ENCODE measurements at regions not wholly inside any gene's neighbourhood (a gene's known extent, or its start where the extent isn't known, plus 50 kb on each side); places are given as distances from the start of the nearest gene placed in this dataset.
A peak's percentile ranks its signal among the peaks of the same experiment; 100 is the strongest.

DNA sequence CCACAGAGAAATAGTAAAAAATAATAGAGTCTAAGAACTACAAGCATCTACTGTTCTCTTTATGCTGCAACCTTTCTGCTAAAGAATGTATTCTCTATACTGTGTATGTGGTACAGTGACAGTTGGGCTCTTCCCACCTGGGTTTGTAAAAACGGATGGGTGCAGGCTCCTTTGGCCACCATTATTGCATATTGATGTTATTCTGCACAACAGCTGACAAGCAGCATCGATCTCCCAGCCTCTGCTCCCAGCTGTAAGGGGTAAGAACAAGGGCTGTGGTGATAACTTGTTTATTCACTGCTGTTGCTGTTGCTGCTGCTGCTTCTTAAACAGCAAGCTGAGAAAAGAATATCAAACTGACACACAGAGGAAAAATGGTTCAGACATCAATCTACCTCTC is 56.1 kb downstream of the KCNRG start:
- DNase-seq: no peak

DNA sequence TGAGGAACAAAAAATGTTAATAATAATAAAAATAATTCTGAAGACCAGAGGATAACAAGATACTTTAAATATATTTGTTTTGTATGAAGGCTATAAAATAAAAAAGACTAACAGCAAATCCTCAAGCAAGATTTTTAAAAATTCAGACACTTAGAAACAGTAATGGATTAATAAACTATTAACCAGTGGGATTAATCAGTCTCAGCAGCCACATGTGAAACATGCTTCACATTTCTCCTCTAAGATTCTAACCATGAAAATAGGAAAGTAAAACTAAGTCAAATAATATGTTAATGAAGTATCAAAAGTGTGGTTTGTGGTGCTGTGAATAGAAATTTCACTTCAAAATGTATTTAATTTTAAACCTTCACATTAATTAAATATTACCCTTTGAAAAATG is 57.4 kb downstream of the KCNRG start:
- DNase-seq: no peak

DNA sequence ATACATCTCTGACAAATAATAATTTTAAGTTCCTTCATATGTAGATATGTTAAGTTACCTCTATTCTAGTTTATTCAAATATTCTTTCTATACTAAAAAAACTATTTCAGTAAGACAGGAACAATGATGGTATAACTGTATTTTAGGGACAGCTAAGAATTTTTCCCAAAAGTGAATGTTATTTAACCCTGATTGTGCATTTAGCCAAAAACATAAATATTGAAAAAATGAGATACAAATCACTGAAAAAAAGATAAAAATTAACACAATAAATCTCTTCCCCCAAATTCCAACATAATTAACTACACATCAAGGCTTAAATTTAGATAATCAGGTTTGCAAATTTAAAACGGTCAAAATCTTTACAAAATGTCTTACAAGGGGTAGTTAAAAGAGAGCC is 58.1 kb downstream of the KCNRG start:
- no peak for DNase-seq

DNA sequence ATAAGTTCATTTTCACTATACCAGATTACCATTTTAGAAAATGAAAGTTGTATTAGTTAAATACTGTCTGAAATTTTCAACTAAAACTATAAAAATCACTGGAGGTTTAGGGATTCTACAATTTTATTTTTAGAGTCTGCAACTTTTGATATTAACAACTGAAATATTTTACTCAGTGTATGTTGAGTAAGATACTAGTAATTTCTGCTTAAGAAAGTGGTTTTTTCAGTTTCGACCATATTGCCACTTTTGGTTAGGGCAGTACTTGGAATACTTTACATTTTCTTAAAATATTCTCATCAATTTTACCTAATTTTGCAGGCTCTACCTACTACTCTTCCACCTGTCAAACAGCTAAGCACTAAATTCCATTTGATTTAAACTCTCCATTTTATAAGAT is 59.6 kb downstream of the KCNRG start:
- no peak for DNase-seq

DNA sequence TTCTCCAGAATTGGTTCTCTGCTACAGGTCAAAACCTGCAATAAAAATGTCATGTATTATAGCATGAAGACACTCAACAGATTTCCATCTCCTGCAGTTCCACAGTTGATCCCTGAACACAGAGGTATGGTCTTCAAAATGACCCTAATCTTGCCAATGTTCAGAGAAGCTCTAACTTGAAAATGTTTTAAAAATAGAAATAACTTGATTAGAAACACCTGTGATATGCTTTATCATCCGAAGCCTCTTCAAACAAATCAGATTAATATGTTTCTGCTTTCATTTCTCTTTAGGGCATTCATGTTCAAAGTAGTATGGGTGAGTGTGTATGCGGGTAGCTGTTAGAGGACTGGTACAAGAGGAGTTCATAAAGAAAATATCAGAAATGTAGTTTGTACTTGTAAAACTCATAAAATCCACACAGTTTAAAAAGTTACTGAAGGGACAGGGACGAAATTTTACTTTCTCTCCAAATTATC is 60.4 kb downstream of the KCNRG start:
- DNase-seq: no peak

DNA sequence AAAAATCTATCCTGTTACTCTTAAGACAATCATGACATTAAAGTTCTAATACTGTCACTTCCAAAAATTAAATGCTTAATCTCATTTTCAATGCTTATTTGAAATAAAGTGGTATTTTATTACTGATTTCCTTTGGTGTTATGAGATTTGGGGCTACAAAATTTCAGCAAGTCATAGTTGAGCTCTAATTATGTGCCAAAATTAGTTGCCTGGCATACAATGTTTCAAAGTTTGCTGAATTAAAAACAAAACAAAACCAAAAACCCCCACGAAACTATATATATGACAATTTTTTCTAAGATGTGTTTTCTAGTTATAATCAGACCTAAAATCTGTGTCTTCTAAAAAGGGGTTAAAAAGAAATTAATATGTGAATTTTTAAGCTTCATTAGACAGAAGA is 62.2 kb downstream of the KCNRG start:
- DNase-seq: no peak

DNA sequence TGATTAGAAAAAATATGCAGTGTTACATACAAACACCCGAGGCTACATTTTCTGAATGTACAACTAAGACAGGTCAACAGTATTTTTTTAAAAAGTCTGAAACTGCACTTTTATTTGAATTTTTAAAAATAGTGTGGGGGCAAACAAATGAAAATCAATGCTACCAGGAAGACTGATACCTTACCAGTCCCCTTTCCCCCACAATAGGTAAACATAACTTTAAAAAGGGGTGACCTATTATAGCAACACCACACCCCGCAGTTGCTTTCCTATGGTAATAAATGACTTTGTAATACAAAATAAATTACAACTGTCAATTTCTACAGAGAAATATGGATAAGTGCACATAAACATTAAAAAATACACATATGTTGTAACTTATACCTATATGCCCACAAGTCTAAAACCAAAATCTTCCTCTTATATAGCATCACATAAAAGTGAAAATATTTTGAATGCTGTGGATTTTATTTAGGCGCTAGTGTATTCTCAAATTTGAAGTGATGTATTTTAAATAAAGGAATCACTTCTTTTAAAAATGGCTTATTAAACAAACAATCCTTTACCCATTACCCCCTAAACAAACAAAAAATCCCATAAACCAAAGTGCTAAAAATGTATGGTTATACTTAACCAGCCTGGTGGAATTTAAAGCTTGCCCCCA is 63.1 kb downstream of the KCNRG start:
- DNase-seq: no peak

DNA sequence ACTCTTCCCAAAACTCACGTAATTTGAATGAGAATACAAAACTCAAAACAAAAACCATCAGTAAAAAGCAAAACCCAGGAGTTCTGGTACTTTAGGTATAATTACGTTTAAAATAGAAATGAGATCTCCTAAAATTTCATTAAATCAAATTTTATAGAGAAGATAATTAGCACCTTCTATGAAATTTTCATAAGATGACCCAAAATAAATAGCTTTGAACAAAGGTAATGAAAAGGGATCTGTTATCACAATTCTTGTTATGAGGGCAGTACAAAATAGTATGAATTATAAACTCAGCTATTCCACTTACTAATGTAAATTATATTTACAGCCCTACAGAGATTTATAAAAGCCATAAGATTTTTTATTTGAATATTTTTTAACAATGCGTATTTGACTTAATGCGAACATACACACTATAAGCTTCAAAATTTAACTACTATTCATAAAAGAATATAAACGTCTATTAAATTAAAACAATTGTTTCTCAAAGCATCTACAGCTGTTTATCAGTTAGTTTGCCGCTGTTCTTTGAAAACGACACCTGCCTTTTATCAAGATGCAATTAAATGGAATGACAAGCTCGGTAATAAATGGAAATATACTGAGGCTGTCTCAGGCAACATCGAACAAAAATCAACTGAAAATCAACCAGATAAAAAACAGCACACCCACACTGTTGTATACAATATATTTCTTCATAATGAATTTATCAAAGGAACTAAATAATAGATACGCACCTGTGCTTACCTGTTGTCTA is 63.8 kb downstream of the KCNRG start:
- DNase-seq: no peak

DNA sequence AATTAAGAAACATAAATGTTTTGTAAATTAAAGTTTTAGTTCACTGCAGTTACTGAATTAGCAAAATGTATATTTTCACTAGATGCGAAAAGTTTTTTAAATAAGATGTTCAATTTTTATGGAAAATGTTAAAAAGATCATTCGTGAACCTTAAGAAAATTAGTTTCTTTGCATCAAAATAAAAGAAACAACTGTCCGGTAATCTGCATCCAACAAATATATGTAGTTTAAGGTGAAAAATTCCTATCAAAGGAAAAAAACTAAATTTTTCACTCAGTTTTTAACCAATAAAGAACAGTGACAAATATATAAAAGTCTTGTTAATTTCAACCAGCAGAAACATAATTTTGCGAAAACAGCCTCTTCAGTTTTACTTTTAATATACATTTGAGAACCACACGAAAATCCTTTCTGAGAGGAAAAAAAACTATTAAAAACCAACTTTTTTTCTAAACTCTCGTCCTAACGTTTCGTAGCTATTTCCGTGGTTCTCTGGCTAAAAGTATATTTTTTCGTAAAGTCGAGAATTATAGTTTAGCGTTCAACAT is 64.5 kb downstream of the KCNRG start:
- DNase-seq: no peak

DNA sequence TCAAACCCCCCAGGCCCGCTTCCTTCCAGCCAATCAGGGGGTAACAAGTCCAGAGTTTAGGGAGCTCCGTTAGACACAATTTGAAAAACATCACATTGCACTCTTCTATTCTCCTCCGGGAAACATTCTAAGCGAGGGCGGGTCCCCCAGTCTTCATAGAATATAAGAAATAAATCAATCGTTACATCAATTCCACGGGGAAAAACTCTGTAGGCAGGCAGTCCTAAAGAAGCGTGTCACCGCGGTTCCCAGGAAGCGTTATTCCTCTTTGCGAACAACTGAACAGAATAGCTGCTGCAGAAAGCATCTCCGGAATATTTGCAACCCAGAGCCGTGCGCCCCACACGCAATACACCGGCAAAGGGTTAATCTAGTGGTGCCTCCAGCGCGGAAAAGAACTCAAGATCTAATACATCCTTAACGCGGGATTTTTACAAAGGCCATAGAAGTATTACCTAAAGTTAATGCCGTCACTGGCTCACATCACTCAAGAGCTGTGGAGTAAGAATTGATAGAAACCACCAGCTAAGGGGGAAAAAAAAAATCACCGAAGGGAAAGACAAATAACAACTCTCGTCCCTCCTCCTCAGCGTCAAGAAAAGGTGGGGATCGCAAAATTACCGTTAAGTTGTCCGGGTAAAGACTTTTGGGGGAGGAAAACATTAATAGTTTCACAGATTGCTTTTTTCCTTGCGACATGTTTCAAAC is 65.1 kb downstream of the KCNRG start:
- peak; percentile 63 for DNase-seq

DNA sequence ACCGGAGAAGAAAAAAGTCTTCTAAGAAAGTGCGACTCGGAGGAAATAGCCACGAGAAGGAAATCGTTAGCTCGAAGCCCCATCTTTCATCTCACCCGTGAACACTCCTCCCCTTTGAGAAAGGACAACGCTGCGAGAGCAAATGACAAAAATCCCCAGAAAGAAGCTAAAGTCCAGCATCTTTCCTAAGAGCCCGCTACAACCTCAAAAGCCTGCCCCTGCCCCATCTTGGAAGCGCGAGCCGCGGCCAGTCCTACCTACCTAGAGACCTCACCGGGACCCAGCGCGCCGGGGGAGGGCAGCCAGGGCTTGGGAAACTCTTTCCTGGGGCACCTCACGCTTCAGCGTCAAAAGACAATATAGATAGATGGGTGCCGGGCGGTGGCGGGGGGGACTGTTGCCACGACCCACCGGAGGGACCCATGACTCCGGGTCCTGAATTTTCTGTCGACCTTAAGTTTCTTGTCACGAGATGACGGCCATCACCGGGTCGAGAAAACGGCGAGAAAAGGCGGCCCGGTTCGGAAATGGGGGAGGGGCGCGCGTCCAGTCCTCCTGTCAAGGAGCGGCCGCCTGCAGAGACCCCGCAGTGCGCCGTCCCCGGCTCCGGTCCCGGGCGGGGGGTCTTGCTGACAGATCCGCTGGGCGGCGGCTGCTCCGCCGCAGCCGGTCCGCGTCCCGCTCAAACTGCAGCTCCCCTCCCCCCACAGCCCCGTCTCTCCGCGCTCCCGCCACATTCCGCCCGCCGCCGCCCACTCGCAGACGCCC is 65.9 kb downstream of the KCNRG start:
- DNase-seq: peak; percentile 70

DNA sequence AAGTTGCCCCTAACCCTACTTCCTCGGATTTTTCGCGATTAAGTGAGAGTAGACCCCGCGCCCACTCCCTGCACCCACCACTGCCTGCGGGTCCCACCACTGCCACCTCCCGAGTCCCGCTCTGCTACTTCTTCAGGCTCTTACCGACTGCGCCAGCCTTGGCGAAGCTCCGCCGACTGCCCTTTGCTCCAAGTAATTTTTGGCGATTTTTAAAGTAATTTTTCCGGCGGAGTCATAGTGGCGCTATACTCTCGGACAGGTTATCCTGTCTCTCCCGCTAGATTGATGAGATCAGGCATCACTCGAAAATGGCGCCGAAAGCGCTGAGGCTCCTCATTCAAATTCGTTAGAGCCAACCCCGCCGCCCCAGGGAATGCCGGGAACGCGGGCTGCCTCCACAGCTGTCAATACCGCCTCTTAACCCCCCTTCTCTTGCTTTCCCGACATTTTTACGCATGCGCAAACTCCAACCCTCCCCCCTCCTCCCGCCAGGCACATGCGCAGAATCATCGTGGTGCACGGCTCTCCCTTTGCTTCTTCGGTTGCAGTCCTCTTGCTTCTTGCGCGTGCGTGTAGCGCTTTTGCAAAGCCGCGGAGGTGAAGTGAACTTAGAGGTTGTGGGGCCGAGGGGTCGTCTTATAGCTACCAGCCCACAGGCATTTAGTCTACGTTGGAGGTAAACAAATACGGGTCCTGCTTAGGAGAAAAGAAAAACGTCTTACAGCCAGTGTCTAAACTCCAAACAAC is 66.6 kb downstream of the KCNRG start:
- peak; percentile 100 for DNase-seq

DNA sequence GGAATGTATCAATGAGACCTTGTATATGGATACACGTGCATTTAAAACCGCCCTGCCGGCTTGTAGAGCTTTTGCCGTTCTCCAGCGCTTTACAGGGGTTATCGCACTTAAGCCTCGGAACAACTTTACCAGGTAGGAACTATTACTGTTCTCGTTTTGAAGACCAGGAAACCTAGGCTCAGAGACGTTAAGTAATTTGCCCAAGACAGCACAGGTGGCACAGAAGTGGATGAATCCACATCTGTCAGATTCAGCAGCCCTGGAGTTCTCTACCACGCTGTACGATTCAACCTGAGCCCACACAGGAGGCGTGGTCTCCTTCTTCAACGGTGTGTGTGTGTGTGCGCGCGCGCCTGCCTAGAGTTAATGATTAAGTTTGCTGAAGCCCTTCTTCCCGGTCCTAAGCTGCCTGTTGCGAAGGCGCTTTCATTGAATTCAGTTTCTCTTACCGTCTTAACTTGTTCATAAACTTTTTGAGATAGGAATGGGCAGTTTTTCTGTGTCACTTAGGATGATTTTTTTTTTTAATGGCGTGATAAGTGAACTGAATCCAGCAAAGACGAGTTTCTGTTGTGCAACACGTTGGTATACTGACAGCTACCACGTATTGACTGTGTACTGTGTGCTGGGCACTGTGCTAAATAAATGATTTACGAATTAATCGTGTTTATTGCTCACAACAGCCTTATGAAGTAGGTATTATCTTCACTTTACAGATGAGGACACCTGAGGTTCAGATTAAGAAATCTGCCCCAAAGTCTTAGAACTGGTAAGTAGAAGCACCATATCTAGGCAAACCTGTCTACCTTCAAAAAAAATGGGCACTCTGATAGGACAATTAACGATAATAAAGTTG is 67.4 kb downstream of the KCNRG start:
- DNase-seq: peak; percentile 72

DNA sequence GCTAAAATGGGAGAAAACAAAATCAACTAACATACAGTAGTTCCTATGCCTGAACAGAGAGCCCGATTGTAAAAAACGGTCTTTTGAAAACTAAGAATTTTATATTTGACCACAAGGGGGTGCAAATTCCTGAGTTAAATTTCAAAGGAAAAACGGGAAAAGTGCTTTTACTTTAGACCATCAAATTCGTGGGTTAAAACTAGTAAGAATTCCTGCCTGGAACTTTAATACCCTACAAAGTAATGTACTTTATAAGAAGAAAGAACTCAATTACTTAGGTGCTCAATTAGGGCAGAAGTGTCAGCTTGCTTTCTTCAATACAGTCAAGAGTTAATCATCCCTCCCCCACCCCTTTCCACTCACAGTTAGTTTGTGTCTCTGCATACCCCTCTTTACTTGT is 69.8 kb downstream of the KCNRG start:
- no peak for DNase-seq

DNA sequence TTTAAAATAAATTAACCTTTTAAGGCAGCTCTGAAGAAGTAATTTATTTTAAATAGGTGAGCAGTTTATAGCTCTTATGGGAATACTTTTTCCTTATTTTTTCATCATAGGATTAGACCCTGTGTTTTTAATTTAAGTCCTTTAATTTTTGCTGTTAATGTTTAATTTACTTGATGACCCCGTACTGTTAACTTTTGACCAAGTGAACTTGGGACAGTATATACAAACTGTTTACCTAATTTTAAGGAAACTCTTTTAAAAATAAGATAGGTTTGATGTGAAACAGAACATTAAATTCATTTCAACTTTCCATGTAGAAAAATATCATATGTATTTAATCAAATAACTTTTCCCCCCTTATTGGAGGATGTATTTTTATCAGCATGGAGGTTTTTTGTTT is 74.4 kb downstream of the KCNRG start:
- DNase-seq: no peak

DNA sequence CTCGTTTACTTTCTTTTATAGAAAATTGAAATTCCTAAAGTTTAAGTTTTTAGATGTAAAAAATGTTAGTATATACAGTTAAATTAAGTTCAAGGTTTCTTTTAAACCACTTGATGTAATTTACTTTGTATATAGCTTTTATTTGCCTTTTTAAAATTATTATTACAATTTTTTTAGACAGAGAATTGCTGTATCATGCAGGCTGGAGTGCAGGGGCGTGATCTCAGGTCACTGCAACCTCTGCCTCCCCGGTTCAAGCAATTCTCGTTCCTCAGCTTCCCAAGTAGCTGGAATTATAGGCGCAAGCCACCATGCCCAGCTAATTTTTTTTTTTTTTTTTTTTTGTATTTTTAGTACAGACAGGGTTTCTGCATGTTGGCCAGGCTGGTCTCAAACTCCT is 75.0 kb downstream of the KCNRG start:
- DNase-seq: no peak

DNA sequence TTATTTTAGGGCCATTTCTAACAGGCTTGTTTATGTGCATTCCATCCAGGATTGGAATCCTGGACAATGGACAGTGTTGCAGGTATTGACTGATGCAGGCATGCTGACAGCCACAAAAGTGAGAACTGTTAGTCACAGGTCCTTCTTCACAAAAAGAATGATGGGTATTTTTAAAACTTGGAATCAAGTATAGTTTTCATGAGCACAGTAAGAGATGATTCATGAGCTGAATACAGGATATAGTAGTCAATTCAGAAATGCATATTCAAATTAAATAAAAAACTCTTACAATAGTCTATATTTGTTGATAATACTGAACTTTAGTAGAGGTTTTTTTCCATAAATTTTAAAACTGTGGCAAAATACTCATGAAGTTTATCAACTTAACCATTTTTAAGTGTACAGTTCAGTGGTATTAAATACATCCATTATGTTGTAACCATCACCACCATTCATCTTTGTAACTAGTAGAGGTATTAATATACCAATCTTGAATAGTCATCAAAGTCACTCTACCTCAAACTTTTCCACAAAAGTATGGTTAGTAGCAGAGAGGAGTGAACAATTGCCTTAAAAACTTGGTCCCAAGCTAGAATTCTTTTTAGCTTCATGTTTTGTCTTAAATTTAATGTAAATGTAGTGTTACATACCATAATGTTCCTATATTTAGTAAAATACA is 79.5 kb downstream of the KCNRG start:
- DNase-seq: no peak

DNA sequence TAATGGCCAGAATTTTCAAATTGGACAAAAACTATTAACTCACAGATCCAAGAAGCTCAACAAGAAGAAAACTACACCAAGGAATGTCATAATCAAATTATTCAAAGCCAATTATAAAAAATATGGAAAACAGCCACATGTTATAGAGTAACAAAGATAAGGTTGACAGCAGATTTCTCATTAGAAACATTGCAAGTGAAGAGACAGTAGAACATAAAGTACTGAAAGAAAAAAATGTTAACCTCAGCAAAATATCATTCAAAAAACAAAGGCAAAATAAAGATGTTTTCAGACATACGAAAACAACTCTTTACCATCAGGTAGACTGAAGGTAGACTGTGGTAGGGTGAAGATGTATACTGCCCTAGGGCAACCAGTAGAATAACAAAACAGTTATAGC is 83.4 kb downstream of the KCNRG start:
- DNase-seq: no peak

DNA sequence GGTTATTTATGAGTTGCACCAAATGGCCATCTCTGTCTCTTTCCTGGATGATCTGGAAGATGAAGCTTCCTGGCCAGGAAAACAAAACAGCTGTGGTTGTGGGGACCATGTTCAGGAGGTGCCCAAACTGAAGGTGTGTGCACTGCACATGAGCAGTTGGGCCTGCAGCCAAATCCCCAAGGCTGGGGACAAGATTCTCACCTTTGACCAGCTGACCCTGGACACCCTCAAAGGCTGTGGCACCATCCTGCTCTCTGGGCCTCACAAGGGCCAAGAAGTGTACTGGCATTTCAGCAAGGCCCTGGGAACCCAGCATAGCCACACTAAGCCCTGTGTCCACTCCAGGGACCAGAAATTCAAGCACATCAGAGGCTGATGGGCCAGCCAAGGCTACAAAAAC is 84.2 kb downstream of the KCNRG start:
- DNase-seq: no peak

DNA sequence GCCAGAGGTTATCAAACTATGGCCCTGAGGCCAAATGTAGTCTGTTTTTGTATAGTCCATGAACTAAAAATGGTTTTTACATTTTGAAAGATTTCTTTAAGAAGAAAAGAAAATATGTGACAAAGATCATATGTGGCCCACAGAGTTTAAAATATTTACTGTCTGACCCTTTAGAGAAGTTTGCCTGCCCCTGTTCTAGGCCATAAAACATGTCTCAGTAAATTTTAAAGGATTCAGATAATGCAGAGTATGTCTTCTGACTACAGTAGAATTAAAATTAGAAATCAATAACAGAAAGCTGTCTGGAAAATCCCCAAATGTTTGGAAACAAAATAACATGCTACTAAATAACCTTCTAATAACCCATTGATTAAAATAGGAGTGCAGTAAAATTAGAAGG is 86.3 kb downstream of the KCNRG start:
- no peak for DNase-seq

DNA sequence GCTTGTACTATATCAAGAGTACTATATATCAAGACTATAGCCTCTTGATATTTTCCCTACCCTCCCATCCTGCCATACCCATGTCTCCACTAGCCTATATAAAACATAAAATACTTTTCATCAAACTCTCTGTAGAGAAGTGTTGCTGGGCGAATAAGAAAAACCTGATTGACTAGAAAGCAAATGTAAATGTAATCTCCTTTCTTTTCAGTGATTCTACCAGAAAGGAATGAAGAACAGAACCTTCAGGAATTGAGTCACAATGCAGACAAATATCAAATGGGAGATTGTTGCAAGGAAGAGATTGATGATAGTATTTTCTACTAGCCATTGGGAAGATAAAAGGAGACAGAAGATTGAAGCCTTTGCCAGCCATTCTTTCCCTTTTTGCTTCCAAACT is 89.2 kb downstream of the KCNRG start:
- no peak for DNase-seq
